ENCODE measurements at regions not wholly inside any gene's neighbourhood (a gene's known extent, or its start where the extent isn't known, plus 50 kb on each side); places are given as distances from the start of the nearest gene placed in this dataset.

DNA sequence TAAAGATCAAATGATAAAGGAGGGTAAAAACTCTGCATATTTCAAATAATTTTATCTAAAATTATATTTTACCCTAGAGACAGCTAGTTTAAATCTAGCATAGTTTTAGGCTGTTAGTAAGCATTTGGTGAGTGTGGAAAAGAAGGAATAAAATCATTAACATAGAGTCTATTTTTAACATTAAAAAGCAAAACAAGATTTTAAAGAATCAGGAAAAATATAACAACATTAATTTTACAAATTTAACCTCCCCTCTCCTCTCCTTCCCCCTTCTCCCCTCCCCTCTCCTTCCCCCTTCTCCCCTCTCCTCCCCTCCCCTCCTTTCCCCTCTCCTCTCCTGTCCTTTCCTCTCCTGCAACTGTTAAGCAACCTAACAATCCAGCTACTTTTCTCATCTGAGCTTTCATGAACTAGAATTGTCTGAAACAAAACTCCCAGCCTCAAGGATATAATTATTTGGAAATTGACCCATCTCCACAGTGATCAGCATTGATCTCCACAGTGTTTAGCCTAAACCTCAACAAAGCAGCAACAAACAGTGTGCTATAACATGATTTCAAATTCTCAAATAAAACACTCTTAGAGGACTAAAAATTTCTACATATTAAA is 293.2 kb downstream of the PPP1R3A start:
- Histone ChIP-seq H2BK5ac (ENCODE audit: low read depth, low read length, poor library complexity, severe bottlenecking) (no peak overlapping the region), H3K27ac (ENCODE audit: low read length, poor library complexity, severe bottlenecking) (no peak overlapping the region), H2BK12ac (ENCODE audit: low read length in 2 of 2) (no peak overlapping the region), H4K8ac (ENCODE audit: low read length) (no peak overlapping the region), H3K4me1 (ENCODE audit: control insufficient read depth, insufficient read depth, low read depth, low read length) (no peaks in the 10 kb centered on the region), H3K4me3 (ENCODE audit: insufficient read depth in 1 of 2, low read depth in 1 of 2, low read length in 2 of 2) (no peak overlapping the region), H2BK15ac (ENCODE audit: low read depth, poor library complexity, severe bottlenecking) (no peak overlapping the region), H3K9me3 (ENCODE audit: control insufficient read depth, low read length) (peaks cover 2% of the 10 kb centered on the region), H3K18ac (ENCODE audit: low read depth in 1 of 2, low read length in 2 of 2) (no peak overlapping the region), H2AFZ (ENCODE audit: low read depth, low read length) (no peak overlapping the region), H2AK5ac (ENCODE audit: low read length, severe bottlenecking) (no peak overlapping the region), H3K23ac (ENCODE audit: low read length in 2 of 2) (no peak overlapping the region), H3K4me2 (ENCODE audit: low read length, poor library complexity, severe bottlenecking) (no peak overlapping the region), H3K14ac (ENCODE audit: low read length in 2 of 2) (no peak overlapping the region), H3K9ac (ENCODE audit: low read length) (no peak overlapping the region), H3K79me1 (replicated peaks; ENCODE audit: low read length, poor library complexity, severe bottlenecking) (no peaks in the 10 kb centered on the region), H4K91ac (ENCODE audit: low read length) (no peak overlapping the region), H3K4ac (ENCODE audit: low read depth in 1 of 2, low read length in 2 of 2) (no peak overlapping the region), H3K36me3 (ENCODE audit: control insufficient read depth in 1 of 2, insufficient read depth in 2 of 2, low read depth in 1 of 2, low read length in 2 of 2) (no peaks in the 10 kb centered on the region), H2BK120ac (ENCODE audit: low read depth, low read length) (no peak overlapping the region), H3K27me3 (ENCODE audit: control insufficient read depth in 1 of 2, insufficient read depth in 1 of 2, low read length in 2 of 2) (no peaks in the 10 kb centered on the region)
- no peak for DNase-seq

DNA sequence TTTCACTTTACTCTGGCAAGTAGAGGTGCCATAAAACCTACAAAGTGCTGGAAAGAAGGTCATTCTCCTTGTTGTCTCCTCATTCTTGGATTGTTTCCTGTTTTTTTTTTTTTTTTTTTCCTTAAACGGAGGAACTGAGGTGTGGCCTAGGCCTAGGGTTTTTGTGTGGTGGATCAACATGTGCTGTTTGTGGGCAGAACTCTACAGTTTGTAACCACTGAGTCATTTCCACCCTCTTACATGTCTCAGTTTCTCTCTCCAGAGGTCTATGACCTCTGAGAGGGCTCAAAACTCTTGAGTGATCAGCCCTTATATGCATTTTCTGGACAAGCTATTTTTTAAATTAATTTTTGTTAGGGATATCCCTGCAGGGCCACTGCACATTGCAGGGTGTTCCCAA is 296.0 kb downstream of the PPP1R3A start:
- Histone ChIP-seq H3K4me2 (ENCODE audit: low read length, poor library complexity, severe bottlenecking) (no peak overlapping the region), H3K4ac (ENCODE audit: low read depth in 1 of 2, low read length in 2 of 2) (no peak overlapping the region), H3K14ac (ENCODE audit: low read length in 2 of 2) (no peak overlapping the region), H2BK12ac (ENCODE audit: low read length in 2 of 2) (no peak overlapping the region), H3K27ac (ENCODE audit: low read length, poor library complexity, severe bottlenecking) (no peak overlapping the region), H2BK15ac (ENCODE audit: low read depth, poor library complexity, severe bottlenecking) (no peak overlapping the region), H2BK5ac (ENCODE audit: low read depth, low read length, poor library complexity, severe bottlenecking) (no peak overlapping the region), H2AK5ac (ENCODE audit: low read length, severe bottlenecking) (no peak overlapping the region), H3K9me3 (ENCODE audit: control insufficient read depth, low read length) (peaks cover 12% of the 10 kb centered on the region), H2AFZ (ENCODE audit: low read depth, low read length) (no peak overlapping the region), H3K27me3 (ENCODE audit: control insufficient read depth in 1 of 2, insufficient read depth in 1 of 2, low read length in 2 of 2) (no peaks in the 10 kb centered on the region), H3K36me3 (ENCODE audit: control insufficient read depth in 1 of 2, insufficient read depth in 2 of 2, low read depth in 1 of 2, low read length in 2 of 2) (no peaks in the 10 kb centered on the region), H3K79me1 (replicated peaks; ENCODE audit: low read length, poor library complexity, severe bottlenecking) (no peaks in the 10 kb centered on the region), H3K4me3 (ENCODE audit: insufficient read depth in 1 of 2, low read depth in 1 of 2, low read length in 2 of 2) (no peak overlapping the region), H2BK120ac (ENCODE audit: low read depth, low read length) (no peak overlapping the region), H3K18ac (ENCODE audit: low read depth in 1 of 2, low read length in 2 of 2) (no peak overlapping the region), H3K23ac (ENCODE audit: low read length in 2 of 2) (no peak overlapping the region), H3K9ac (ENCODE audit: low read length) (no peak overlapping the region), H3K4me1 (ENCODE audit: control insufficient read depth, insufficient read depth, low read depth, low read length) (no peaks in the 10 kb centered on the region), H4K8ac (ENCODE audit: low read length) (no peak overlapping the region), H4K91ac (ENCODE audit: low read length) (no peak overlapping the region)
- no CpG with 5 or more reads among the region's 1 CpG for WGBS
- DNase-seq, result no peak

- H2AK5ac ChIP-seq (ENCODE audit: low read length, severe bottlenecking), result no peak overlapping the region
- H4K8ac ChIP-seq (ENCODE audit: low read length), result no peak overlapping the region
- H2BK120ac ChIP-seq (ENCODE audit: low read depth, low read length), result no peak overlapping the region
- no peak overlapping the region for H3K27ac ChIP-seq (ENCODE audit: low read length, poor library complexity, severe bottlenecking)
- H3K18ac ChIP-seq (ENCODE audit: low read depth in 1 of 2, low read length in 2 of 2), result no peak overlapping the region
- no peaks in the 10 kb centered on the region for H3K9me3 ChIP-seq (ENCODE audit: control insufficient read depth, low read length)
- H3K14ac ChIP-seq (ENCODE audit: low read length in 2 of 2), result no peak overlapping the region
- no peaks in the 10 kb centered on the region for H3K27me3 ChIP-seq (ENCODE audit: control insufficient read depth in 1 of 2, insufficient read depth in 1 of 2, low read length in 2 of 2)
- H2BK5ac ChIP-seq (ENCODE audit: low read depth, low read length, poor library complexity, severe bottlenecking), result no peak overlapping the region
- H3K4me1 ChIP-seq (ENCODE audit: control insufficient read depth, insufficient read depth, low read depth, low read length), result no peaks in the 10 kb centered on the region
- no peak overlapping the region for H2BK12ac ChIP-seq (ENCODE audit: low read length in 2 of 2)
- DNase-seq, result no peak
- H2BK15ac ChIP-seq (ENCODE audit: low read depth, poor library complexity, severe bottlenecking), result no peak overlapping the region
- no peak overlapping the region for H3K9ac ChIP-seq (ENCODE audit: low read length)
- H3K23ac ChIP-seq (ENCODE audit: low read length in 2 of 2), result no peak overlapping the region
- no peak overlapping the region for H3K4me3 ChIP-seq (ENCODE audit: insufficient read depth in 1 of 2, low read depth in 1 of 2, low read length in 2 of 2)
- WGBS, result 87% methylated on average over 2 of the region's 2 CpGs
- no peak overlapping the region for H2AFZ ChIP-seq (ENCODE audit: low read depth, low read length)
- no peak overlapping the region for H4K91ac ChIP-seq (ENCODE audit: low read length)
- no peak overlapping the region for H3K4me2 ChIP-seq (ENCODE audit: low read length, poor library complexity, severe bottlenecking)
- no peak overlapping the region for H3K4ac ChIP-seq (ENCODE audit: low read depth in 1 of 2, low read length in 2 of 2)
- H3K79me1 ChIP-seq (replicated peaks; ENCODE audit: low read length, poor library complexity, severe bottlenecking), result no peaks in the 10 kb centered on the region
- H3K36me3 ChIP-seq (ENCODE audit: control insufficient read depth in 1 of 2, insufficient read depth in 2 of 2, low read depth in 1 of 2, low read length in 2 of 2), result no peaks in the 10 kb centered on the region
Measured at GRCh38 chr7:113610572-113610971, 308.2 kb downstream of the PPP1R3A start.

DNA sequence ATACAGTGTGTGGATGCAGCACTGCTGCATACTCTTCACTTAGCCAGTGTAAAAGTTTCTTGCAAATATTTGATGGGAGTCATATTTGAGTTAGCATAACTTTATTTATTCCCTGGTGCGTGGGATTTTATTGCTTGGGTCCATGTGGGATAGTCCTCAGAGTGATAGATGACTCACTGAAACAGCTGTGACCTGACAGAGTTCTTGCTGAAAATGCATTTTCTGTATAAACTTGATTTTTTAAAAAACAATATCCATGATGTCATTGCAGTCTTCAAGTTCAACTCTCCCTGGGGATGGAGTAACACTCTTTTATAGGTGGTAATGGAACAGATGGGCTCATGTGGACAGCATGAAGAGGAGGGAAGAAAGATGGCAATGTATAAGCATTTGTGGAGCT is 310.0 kb downstream of the PPP1R3A start:
- H2AK5ac ChIP-seq (ENCODE audit: low read length, severe bottlenecking), result no peak overlapping the region
- H2AFZ ChIP-seq (ENCODE audit: low read depth, low read length), result no peak overlapping the region
- H3K4me2 ChIP-seq (ENCODE audit: low read length, poor library complexity, severe bottlenecking), result no peak overlapping the region
- H2BK5ac ChIP-seq (ENCODE audit: low read depth, low read length, poor library complexity, severe bottlenecking), result no peak overlapping the region
- 100% methylated on average over 1 of the region's 1 CpG for WGBS
- no peaks in the 10 kb centered on the region for H3K4me1 ChIP-seq (ENCODE audit: control insufficient read depth, insufficient read depth, low read depth, low read length)
- H4K91ac ChIP-seq (ENCODE audit: low read length), result no peak overlapping the region
- H3K9ac ChIP-seq (ENCODE audit: low read length), result no peak overlapping the region
- H2BK120ac ChIP-seq (ENCODE audit: low read depth, low read length), result no peak overlapping the region
- no peak overlapping the region for H3K27ac ChIP-seq (ENCODE audit: low read length, poor library complexity, severe bottlenecking)
- H3K9me3 ChIP-seq (ENCODE audit: control insufficient read depth, low read length), result no peaks in the 10 kb centered on the region
- H3K79me1 ChIP-seq (replicated peaks; ENCODE audit: low read length, poor library complexity, severe bottlenecking), result no peaks in the 10 kb centered on the region
- no peak overlapping the region for H3K14ac ChIP-seq (ENCODE audit: low read length in 2 of 2)
- no peak overlapping the region for H2BK12ac ChIP-seq (ENCODE audit: low read length in 2 of 2)
- H3K18ac ChIP-seq (ENCODE audit: low read depth in 1 of 2, low read length in 2 of 2), result no peak overlapping the region
- H3K27me3 ChIP-seq (ENCODE audit: control insufficient read depth in 1 of 2, insufficient read depth in 1 of 2, low read length in 2 of 2), result no peaks in the 10 kb centered on the region
- no peak overlapping the region for H4K8ac ChIP-seq (ENCODE audit: low read length)
- no peaks in the 10 kb centered on the region for H3K36me3 ChIP-seq (ENCODE audit: control insufficient read depth in 1 of 2, insufficient read depth in 2 of 2, low read depth in 1 of 2, low read length in 2 of 2)
- no peak for DNase-seq
- H3K4ac ChIP-seq (ENCODE audit: low read depth in 1 of 2, low read length in 2 of 2), result no peak overlapping the region
- no peak overlapping the region for H3K4me3 ChIP-seq (ENCODE audit: insufficient read depth in 1 of 2, low read depth in 1 of 2, low read length in 2 of 2)
- no peak overlapping the region for H3K23ac ChIP-seq (ENCODE audit: low read length in 2 of 2)
- H2BK15ac ChIP-seq (ENCODE audit: low read depth, poor library complexity, severe bottlenecking), result no peak overlapping the region
